ENCODE measurements at regions not wholly inside any gene's neighbourhood (a gene's known extent, or its start where the extent isn't known, plus 50 kb on each side); places are given as distances from the start of the nearest gene placed in this dataset.

DNA sequence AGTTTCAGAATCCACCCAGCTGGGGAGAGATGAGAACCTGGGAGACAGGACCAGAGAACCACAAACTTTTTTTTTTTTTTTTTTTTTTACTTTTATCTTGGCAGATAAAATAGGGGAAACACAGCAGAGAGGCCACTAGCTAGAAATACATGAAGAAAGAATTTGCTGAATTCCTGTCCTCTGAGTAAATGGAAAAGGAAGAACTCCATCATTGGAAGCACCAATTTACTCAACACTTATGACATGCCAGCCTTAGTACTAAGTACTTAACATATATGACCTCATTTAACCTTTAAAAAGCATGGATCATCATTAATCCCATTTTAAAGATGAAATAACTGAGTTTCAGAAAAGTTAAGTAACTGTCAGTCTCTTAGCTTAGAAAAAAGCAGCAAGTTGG lies 343.0 kb upstream of the NPSR1 start:
- in situ Hi-C loops (cut with MboI; ENCODE audit: low sequenced_read_pairs, unreplicated experiment): no loop called here
- TF ChIP-seq, protein P1, sequence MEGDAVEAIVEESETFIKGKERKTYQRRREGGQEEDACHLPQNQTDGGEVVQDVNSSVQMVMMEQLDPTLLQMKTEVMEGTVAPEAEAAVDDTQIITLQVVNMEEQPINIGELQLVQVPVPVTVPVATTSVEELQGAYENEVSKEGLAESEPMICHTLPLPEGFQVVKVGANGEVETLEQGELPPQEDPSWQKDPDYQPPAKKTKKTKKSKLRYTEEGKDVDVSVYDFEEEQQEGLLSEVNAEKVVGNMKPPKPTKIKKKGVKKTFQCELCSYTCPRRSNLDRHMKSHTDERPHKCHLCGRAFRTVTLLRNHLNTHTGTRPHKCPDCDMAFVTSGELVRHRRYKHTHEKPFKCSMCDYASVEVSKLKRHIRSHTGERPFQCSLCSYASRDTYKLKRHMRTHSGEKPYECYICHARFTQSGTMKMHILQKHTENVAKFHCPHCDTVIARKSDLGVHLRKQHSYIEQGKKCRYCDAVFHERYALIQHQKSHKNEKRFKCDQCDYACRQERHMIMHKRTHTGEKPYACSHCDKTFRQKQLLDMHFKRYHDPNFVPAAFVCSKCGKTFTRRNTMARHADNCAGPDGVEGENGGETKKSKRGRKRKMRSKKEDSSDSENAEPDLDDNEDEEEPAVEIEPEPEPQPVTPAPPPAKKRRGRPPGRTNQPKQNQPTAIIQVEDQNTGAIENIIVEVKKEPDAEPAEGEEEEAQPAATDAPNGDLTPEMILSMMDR (IDR thresholded peaks at IDR 0.05; ENCODE audit: borderline replicate concordance, control extremely low read depth, extremely low read depth, insufficient read depth, missing control alignments): no peak
- no peak for DNase-seq (ENCODE audit: low spot score)

DNA sequence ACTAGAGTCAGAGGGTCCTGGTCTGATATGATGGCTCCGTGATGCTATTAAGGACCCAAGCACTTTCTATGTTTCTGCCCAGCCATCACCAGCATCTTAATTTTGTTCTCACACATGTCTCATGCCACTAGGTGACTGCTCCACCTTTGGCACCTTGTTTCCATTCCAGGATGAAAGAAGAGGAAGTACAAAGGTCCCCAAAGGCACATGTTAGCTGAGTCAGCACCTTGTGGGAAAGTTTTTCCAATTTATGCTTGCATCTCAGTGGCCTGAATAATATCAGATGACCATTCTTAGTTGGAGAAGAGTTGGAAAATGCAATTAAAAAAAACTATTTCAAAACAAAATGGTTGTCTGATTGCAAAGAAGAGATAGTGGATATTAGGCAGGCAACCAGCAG lies 341.0 kb upstream of the NPSR1 start:
- TF ChIP-seq, protein P1 (IDR thresholded peaks at IDR 0.05; ENCODE audit: borderline replicate concordance, control extremely low read depth, extremely low read depth, insufficient read depth, missing control alignments): no peak

DNA sequence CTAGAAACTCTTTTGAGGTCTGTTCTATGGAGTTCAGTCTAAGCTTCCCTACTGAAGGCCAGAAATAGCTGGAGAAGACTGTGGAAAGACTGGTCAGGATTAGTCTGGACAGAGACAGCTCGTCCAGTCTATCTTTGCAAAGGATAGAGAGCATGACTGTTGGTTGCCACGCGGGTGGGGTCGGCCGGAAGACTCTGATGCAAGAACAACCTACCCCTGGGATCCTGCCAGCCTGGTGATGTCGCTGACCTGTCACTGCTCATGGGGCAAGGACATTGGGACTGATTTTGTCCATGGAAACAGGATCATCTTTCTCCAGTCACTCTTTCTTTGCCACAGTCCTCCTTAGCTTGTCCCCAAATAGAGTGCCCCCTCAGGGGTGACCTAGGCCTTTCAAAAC lies 337.6 kb upstream of the NPSR1 start:
- no peak for DNase-seq (ENCODE audit: low spot score)
- in situ Hi-C loops (cut with MboI; ENCODE audit: low sequenced_read_pairs, unreplicated experiment): no loop called here
- TF ChIP-seq, protein P1 (IDR thresholded peaks at IDR 0.05; ENCODE audit: borderline replicate concordance, control extremely low read depth, extremely low read depth, insufficient read depth, missing control alignments): no peak

More for the DNA sequence above, 341.0 kb upstream of the NPSR1 start:
- DNase-seq (ENCODE audit: low spot score): no peak
- in situ Hi-C loops (cut with MboI; ENCODE audit: low sequenced_read_pairs, unreplicated experiment): no loop called here

DNA sequence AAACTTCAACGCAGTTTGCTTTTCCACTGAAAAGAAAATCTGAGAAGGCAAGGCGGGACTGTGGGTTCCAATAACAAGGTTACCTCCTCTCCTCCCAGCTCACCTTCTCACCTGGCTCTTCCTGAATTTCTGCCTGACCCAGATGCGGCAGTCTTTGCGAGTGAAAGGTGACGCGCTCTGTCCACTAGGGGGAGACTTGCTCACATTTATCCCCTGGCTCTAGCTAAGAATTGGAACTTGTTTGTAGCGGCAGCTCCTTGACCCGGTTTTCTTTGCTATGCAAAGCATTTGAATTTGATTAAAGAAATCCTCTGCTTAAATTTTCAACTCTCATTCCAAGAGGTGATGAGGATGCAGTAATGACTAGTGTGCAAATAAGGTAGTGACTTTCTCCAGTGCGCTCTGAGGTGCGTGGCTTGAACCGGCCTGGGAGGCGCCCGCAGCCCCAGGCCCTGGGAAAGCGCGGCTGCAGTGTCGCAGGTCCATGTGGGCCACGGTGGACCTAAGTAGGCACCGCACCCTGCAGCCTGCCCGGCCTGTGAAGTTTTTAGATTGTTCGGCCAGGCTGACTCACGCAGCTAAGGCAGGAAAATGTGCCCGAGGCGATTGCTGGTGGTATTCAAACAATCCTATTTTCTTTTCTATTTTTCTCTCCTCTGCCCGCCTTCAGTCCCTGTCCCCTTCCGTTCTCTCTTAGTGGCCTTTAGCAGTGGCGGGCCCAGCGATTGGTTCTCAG lies 336.9 kb upstream of the NPSR1 start:
- DNase-seq (ENCODE audit: low spot score): peak; percentile 77
- in situ Hi-C loops (cut with MboI; ENCODE audit: low sequenced_read_pairs, unreplicated experiment): no loop called here

DNA sequence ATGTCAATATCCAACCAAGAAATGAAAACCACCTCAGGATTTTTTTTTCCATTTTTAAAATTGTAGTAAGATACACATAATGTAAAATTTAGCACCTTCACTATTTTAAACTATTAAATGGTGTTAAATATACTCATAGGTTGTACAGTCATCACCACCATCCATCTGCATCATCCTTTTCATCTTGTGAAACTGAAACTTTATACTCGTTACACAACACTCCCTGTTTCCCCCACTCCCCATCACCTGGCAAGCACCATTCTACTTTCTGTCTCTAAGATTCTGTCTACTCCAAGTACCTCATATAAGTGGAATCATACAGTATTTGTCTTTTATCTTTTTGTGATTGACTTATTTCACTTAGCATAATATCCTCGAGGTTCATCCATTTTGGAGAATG lies 335.2 kb upstream of the NPSR1 start:
- in situ Hi-C loops (cut with MboI; ENCODE audit: low sequenced_read_pairs, unreplicated experiment): no loop called here
- TF ChIP-seq, protein P1 (IDR thresholded peaks at IDR 0.05; ENCODE audit: borderline replicate concordance, control extremely low read depth, extremely low read depth, insufficient read depth, missing control alignments): no peak

More for the DNA sequence above, 336.9 kb upstream of the NPSR1 start:
- TF ChIP-seq, protein P1 (IDR thresholded peaks at IDR 0.05; ENCODE audit: borderline replicate concordance, control extremely low read depth, extremely low read depth, insufficient read depth, missing control alignments): peak; percentile 79

DNA sequence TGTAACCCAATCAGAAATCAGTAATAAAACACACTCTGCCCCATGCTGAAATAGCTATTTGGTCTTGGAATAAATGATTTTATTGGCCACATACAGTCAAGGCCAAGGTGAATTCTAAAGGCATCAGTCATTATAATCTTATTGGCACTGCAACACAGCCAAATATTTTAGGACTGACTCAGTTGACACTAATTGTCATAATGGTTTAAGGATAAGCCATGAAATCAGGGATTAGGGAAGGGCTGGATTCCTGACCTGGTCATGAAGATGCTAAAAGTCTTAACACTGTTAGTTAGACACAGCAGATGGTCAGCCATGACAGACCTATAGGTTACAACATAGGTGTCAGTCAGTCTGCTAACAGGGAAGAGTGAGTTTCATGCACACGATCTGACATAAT lies 330.3 kb upstream of the NPSR1 start:
- in situ Hi-C loops (cut with MboI; ENCODE audit: low sequenced_read_pairs, unreplicated experiment): no loop called here
- TF ChIP-seq, protein P1 (IDR thresholded peaks at IDR 0.05; ENCODE audit: borderline replicate concordance, control extremely low read depth, extremely low read depth, insufficient read depth, missing control alignments): no peak
- DNase-seq (ENCODE audit: low spot score): no peak

More for the DNA sequence above, 335.2 kb upstream of the NPSR1 start:
- no peak for DNase-seq (ENCODE audit: low spot score)
